ENCODE measurements at regions not wholly inside any gene's neighbourhood (a gene's known extent, or its start where the extent isn't known, plus 50 kb on each side); places are given as distances from the start of the nearest gene placed in this dataset.

DNA sequence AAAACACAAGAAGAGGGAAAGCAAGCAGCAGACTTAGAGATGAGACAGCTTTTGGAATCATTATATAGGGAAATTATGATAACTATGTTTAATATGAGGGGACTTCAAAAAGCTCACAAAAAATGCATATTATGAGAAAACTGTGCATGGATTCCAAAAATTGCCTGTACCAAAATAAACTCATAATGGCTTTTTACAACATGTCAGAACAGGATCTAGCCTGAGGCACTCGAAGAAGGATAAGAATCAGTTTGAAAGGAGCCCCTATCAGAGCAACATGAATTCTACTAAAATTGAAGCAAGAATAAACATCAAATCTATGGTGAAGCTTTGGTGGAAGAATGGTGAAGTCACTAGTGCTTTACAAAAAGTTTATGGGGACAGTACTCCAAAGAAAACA lies 187.4 kb downstream of the RDH14 start:
- H3K4me1 ChIP-seq: no peaks in the 10 kb centered on the region
- TF ChIP-seq, protein P1, sequence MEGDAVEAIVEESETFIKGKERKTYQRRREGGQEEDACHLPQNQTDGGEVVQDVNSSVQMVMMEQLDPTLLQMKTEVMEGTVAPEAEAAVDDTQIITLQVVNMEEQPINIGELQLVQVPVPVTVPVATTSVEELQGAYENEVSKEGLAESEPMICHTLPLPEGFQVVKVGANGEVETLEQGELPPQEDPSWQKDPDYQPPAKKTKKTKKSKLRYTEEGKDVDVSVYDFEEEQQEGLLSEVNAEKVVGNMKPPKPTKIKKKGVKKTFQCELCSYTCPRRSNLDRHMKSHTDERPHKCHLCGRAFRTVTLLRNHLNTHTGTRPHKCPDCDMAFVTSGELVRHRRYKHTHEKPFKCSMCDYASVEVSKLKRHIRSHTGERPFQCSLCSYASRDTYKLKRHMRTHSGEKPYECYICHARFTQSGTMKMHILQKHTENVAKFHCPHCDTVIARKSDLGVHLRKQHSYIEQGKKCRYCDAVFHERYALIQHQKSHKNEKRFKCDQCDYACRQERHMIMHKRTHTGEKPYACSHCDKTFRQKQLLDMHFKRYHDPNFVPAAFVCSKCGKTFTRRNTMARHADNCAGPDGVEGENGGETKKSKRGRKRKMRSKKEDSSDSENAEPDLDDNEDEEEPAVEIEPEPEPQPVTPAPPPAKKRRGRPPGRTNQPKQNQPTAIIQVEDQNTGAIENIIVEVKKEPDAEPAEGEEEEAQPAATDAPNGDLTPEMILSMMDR (IDR thresholded peaks at IDR 0.05): no peak
- H3K9me3 ChIP-seq: no peaks in the 10 kb centered on the region
- intact Hi-C loops (cut with DNase I): no loop called here
- H3K4me3 ChIP-seq: no peak overlapping the region
- ATAC-seq: no peak
- no peak overlapping the region for H3K27ac ChIP-seq
- H3K27me3 ChIP-seq: no peaks in the 10 kb centered on the region
- no peak for DNase-seq
- H3K36me3 ChIP-seq: no peaks in the 10 kb centered on the region

DNA sequence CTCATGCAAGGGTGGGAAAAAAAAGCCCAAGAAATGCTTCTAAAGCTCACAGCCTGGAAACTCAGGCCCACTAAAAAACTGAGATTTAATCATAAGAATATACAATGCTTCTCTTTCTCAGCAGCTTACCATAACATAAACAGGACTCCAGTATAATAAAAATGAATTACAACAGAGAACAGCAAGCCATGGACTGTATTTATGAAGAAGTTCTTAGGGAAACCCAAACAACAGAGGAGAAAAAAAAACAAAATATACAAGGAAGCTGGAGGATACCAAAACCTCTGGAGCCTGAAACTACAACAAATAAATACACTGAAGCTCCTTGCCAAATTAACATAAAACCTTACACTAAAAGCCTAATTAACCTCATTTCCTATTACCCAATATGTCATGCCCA lies 187.8 kb downstream of the RDH14 start:
- Histone ChIP-seq H3K36me3 (no peaks in the 10 kb centered on the region), H3K9me3 (no peaks in the 10 kb centered on the region), H3K27ac (no peak overlapping the region), H3K4me3 (no peak overlapping the region), H3K4me1 (no peaks in the 10 kb centered on the region), H3K27me3 (no peaks in the 10 kb centered on the region)
- TF ChIP-seq, protein P1 (IDR thresholded peaks at IDR 0.05): no peak
- DNase-seq (no peak), ATAC-seq (no peak)
- intact Hi-C loops (cut with DNase I): no loop called here

DNA sequence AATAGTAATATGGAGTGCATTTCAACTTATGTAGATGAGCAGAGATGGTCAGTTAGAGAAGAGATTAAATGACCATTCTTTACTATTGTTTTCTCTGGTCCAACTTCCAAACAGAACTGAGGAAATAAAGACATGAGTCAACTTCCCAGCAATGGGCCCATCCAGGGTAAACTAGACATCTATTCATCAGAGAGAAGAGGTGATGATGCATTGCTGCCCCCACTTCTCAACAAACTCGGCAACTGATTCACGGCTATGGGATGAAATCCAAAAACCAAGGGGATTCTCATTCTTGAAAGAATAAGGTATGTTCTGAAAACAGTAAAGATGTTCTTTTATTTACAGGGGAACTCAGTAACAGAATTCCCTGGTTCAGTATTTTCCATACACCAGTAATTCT lies 190.7 kb downstream of the RDH14 start:
- no peak for ATAC-seq
- TF ChIP-seq, protein P1 (IDR thresholded peaks at IDR 0.05): no peak
- intact Hi-C loops (cut with DNase I): no loop called here

DNA sequence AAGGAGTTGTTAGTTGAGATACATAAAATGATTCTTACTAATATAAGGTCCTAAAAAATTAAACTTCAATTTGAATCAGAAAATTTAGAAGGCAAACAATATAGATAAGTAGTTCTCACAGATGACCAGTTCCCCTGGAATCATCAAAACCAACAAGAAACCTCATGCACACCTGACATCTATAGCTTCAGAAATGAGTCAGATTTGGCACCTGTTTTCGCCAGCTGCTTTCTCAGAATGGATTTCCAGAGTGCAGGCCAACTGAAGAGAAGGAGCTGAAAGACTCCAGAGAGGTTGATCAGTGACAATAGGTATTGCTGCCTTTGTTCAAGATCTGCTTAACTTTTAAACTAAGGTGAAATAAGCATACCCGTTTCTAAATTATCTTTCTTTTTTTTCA lies 192.4 kb downstream of the RDH14 start:
- Histone ChIP-seq H3K4me3 (no peak overlapping the region), H3K27me3 (no peaks in the 10 kb centered on the region), H3K9me3 (no peaks in the 10 kb centered on the region), H3K36me3 (no peaks in the 10 kb centered on the region), H3K27ac (no peak overlapping the region), H3K4me1 (no peaks in the 10 kb centered on the region)
- DNase-seq: no peak
- intact Hi-C loops (cut with DNase I): no loop called here
- TF ChIP-seq, protein P1 (IDR thresholded peaks at IDR 0.05): no peak
- no peak for ATAC-seq

More for the DNA sequence above, 190.7 kb downstream of the RDH14 start:
- Histone ChIP-seq H3K36me3 (no peaks in the 10 kb centered on the region), H3K4me1 (no peaks in the 10 kb centered on the region), H3K27ac (no peak overlapping the region), H3K9me3 (no peaks in the 10 kb centered on the region), H3K4me3 (no peak overlapping the region), H3K27me3 (no peaks in the 10 kb centered on the region)
- no peak for DNase-seq

DNA sequence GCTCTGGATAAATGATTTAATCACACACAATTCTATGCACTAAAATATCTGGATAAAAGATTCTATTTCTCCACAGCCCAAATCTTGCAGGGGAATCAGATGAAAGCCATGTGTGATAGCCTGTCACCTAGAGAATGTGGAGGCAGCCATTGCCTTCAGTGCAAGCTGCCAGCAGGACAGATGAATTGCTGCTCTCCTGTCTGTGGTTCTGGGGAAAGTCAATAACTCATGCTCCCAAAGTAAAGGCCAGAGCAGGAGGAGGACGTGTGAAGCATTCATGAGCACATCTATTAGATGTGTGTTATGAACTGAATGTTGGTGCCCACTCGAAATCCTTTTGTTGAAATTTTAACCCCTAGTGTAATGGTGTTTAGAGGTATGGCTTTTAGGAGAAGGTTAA lies 195.1 kb downstream of the RDH14 start:
- Histone ChIP-seq H3K36me3 (no peaks in the 10 kb centered on the region), H3K9me3 (no peaks in the 10 kb centered on the region), H3K27ac (no peak overlapping the region), H3K4me1 (no peaks in the 10 kb centered on the region), H3K4me3 (no peak overlapping the region), H3K27me3 (no peaks in the 10 kb centered on the region)
- intact Hi-C loops (cut with DNase I): no loop called here
- TF ChIP-seq, protein P1 (IDR thresholded peaks at IDR 0.05): no peak
- DNase-seq (no peak), ATAC-seq (no peak)

DNA sequence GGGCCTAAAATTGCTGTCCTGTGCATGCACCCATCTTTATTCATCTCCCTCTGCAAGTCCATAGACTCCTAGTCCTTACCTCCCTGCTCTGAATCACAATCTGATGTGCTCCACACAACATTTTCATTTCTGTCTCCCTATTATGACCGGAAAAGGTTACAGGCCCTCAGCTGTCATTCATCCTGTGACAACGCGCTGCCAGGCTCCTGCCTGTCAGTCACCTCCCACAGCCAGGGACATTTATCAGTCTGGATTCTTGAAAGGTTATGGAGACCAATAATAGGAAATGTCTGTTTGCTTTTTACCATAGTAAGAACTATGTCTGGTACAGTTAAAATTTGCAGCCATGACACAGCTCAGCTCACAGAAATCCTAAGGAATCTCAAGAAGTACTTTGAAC lies 197.1 kb downstream of the RDH14 start:
- Histone ChIP-seq H3K27me3 (no peaks in the 10 kb centered on the region), H3K4me1 (no peaks in the 10 kb centered on the region), H3K36me3 (no peaks in the 10 kb centered on the region), H3K4me3 (no peak overlapping the region), H3K27ac (no peak overlapping the region), H3K9me3 (no peaks in the 10 kb centered on the region)
- DNase-seq (no peak), ATAC-seq (no peak)
- intact Hi-C loops (cut with DNase I): no loop called here
- TF ChIP-seq, protein P1 (IDR thresholded peaks at IDR 0.05): no peak
